GM21529 (cell line): ENCODE measurements at regions not wholly inside any gene's neighbourhood (a gene's known extent, or its start where the extent isn't known, plus 50 kb on each side); places are given as distances from the start of the nearest gene placed in this dataset.

Experiments
- ATAC-seq: cut with Tn5 transposase; IDR thresholded peaks from one replicate; pipeline ENCODE4 v1.9.1; 2021; ENCODE audit not compliant: unreplicated experiment

DNA sequence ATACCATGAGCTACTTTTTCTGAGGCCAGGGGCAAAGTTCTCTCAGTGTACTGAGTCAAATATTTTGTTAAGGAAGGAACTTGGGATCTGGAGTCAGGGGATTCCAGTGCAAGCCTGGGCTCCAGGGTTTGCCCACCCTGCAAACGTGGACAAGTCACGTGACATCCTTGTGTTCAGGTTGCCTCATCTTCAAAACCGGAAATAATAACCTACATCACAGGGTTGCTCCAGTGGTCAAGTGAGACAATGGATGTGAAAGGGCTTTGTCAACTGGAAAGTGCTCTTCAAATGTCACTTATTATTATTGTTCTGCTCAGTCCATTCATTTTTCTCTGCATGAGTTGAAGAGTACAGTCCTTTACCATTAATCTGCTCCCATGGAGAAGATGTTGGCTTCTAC is 414.9 kb downstream of the COG6 start:
- ATAC-seq = no peak

GRCh38 chr13:40072663-40073120 is 417.2 kb downstream of the COG6 start:
- ATAC-seq = no peak

DNA sequence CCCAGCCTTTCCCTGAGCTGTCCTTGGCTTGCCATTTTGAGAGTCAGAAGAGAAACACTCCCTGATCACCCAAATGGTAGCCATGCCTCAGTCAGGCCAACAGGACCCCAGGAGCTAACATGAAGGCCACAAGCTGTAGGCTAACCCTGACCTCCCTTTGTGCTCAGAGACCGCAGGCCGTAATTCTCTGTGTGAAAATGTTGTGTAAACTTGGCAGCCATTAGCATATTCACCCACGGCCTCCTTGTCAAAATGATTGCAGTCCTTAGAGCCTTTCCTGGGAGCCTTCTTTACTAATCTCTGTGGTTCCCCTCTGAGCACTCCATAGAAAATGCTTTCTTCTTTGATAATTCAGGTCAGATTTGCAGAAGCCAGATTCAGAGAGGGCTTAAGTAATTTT is 418.9 kb downstream of the COG6 start:
- ATAC-seq = no peak

GRCh38 chr13:40075281-40075680 is 419.8 kb downstream of the COG6 start:
- ATAC-seq = no peak

GRCh38 chr13:40076765-40077362 is 421.4 kb downstream of the COG6 start:
- ATAC-seq = no peak

DNA sequence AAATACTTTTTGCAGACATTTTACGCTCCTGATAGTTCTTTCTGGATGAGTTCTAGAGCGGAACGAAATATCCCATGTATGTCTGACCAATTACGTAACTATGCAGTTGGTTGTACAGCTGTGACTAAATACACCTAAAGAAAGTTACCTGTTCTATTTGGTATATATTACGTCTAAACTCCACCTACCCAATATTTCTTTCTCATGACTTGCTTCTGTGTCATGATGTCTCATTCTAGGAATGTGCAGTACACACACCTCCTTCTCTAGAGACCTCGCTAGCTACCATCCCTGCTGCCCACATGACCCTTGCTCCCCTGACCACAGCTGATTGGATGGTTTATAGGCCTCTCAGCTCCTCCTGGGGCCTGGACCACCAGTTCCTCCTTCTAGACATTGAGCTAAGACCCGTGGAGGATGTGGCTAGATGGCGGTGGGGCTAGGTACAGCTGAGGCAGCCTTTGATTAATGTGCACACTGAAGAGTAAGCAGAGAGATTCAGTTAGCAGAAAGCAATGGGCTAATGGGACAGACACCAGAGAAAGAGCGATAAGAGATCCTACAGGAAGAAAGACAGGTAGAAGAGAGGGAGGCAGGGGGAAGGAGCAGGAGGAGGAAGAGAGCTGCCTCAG is 422.1 kb downstream of the COG6 start:
- ATAC-seq = no peak

- ATAC-seq = no peak
These were observed 424.3 kb downstream of the COG6 start for GRCh38 chr13:40079721-40080120.

- no peak for ATAC-seq
These were observed 425.2 kb downstream of the COG6 start for GRCh38 chr13:40080676-40081075.

DNA sequence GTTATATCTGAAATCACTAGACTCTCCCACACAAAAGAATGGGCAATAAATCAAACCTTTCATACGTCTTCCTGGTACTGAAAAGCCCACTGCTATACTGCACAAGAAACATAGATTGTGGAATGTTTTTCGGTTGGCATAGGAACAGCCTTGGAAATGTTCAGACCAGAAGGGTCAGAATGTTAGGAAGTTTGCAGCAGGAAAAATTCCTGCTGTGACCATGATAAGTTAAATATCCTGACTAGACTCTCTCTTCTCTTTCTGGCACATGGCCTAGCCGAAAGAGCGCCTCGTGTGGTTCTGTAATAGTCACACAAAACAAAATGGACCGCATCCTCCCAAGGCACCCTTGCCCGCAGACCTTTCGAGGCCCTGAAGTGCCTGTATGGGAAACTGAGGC is 427.2 kb downstream of the COG6 start:
- ATAC-seq = no peak

GRCh38 chr13:40083841-40084240 is 428.4 kb downstream of the COG6 start:
- no peak for ATAC-seq

GRCh38 chr13:40084934-40085333 is 429.5 kb downstream of the COG6 start:
- no peak for ATAC-seq

DNA sequence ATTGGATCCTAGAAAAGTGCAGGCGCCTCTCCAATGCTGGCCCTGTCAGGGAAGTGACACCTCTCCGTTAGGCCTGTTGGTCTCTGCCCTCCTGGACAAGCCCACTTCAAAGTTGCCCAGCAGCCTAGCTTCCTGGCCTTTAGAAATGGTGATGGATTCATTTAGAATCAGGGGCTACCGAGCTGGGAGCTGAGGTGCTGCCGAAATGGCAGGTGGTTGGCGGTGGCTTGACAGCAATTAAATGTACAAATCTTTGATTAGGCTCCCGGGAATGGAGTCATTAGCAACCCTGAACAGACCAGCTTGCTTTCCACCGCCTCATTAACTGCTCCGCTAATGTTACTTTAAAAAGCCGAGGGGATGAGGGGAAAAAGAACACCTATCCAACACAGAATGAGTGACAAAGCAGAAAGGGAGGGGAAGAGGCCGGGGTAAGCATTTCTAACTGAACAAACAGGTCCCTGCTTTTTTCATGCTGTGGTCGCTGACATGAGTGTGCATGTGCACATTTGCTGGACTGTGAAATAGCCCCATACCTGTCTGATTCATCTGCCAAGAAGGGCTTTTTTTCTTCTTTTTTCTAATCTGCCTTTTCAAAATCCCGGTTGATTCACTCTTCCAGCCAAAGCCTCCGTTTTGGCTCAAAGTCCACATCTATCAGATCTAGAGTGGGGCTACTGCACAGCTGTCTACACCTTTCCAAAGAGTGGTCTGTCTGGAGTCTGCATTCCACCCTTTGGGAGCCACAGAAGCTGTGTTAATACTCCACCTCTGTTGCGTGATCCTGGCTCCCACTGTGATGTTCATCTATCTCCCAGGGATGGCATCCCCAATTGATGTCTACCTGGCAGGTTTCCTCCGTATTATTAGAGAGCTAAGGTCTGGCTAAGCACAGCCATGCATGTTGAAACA is 431.9 kb downstream of the COG6 start:
- no peak for ATAC-seq

GRCh38 chr13:40094056-40094455 is 438.6 kb downstream of the COG6 start:
- no peak for ATAC-seq

DNA sequence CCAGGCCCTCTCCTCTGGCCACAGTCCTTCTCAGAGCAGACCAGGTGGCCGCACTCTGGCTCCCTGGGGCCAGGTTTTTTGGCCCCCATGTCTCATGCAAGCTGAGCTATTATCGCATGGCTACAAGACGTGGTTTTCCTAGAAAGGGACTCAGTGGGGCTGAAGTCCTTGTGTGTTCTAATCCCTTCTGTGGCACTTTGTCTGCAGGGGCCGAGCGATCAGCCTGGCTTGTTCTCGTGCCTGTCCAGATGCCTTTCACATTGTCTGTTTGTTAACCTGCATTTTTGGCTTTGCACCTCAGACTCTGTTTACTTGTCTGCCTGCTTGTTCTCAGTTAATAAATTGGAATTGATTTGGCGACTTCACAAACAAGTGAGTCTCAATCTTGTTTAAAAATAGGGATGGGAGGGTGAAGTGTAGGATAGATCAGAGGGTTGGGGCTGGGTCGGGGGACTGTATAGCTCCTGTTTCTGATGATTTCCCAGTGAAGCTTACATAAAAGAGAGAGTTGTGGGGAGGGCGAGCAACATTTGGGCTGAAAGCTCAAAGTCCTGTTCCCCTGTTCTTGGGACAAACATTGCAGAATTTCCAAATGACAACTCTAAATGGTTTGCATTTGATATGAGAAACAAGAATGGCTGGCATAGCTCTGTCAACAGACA is 440.4 kb downstream of the COG6 start:
- no peak for ATAC-seq

- no peak for ATAC-seq
These were observed 441.0 kb downstream of the COG6 start for GRCh38 chr13:40096357-40096901.

GRCh38 chr13:40098246-40098645 is 442.8 kb downstream of the COG6 start:
- ATAC-seq = no peak

GRCh38 chr13:40101708-40102359 is 446.4 kb downstream of the COG6 start:
- ATAC-seq = peak; percentile 88

- no peak for ATAC-seq
These were observed 446.9 kb downstream of the COG6 start for GRCh38 chr13:40102360-40102727.

DNA sequence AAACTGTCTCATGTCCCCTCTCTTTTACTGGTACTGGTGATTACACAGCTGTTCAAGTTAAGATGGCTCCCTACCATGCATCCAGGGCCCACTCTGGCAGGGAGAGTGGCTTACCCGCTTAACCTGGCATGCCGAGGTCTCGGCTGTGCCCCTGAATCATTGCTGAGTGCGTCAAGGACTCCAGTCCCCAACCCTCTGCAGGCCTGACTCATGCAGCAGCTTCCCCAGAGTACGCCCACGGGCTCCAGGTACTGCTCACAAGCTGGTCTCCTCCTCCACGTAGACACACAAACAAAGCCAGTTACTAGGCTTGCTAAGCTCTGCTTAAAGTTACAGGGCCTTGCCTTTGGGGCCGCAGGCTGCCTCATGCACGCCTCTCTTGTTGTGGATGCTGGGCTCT is 447.4 kb downstream of the COG6 start:
- ATAC-seq = no peak

DNA sequence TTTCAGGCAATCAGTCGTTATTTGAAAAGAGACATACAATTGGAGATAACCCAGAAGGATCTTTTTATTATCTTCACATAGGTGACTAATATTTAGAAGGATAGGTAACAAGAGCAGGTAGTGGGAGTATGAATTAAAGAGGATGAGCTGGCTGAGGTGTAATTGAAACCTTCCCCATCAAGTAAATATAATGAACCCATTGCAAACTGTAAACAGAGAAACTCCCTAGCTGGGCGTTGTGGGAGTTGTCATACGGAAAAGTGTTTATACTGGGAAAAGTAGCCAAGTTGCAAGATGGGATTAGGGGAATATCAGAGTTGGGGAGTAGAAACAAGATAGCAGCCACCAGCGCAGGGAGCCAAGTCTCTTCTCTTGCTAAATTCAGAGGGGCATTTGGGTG is 448.4 kb downstream of the COG6 start:
- ATAC-seq = no peak

DNA sequence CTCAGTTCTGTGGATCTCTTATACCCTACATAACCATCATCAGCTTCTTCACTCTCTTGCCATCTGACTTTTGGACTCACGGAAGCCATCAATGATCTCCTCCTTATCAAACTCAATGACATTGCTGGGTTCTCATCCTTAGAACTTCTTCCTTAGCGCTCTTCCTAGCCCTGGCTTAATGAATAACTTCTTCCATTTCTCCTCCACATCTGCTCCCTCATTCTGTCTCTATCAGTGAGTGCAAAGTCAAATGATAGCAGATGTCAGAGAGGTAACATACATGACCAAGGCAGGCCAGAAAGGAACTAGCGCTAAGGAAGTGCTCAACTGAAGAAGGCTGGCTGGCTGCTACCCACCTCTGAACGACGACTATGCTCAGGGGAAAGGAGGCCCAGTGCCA is 449.8 kb downstream of the COG6 start:
- ATAC-seq = no peak
